ENCODE measurements at regions not wholly inside any gene's neighbourhood (a gene's known extent, or its start where the extent isn't known, plus 50 kb on each side); places are given as distances from the start of the nearest gene placed in this dataset.

DNA sequence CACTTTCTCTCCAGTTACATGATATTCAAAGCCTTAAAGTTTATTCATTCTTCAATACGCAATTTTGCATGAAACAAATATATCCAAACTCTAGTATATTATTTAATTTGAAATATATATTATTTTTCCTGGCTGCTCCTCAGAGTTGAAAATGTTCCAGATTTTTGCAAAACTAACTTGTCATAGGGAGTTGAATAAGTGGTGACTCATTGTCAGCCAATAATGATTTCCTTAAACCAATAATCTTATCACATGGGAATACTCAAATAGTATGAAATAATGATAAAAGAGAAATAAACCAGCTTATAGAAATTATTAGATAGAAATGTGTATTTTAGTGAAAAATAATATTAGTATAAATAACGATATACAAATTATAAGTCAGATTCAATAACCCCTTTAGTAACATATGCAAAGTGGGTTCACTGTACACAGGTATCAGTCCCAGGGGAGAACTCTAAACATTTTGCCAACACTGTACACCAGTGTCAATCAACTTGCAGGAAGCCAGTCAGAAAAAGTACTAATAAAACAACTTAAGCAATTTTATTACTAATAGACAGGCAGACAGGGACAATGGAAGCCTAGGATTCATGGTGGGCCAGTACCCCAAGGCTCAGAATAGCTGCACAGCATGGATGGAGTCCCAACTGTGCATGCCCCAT lies 222.6 kb upstream of the KLHL1 start:
- H3K9ac ChIP-seq (ENCODE audit: low read length), result no peak overlapping the region
- no peaks in the 10 kb centered on the region for H3K9me2 ChIP-seq (replicated peaks; ENCODE audit: insufficient read depth, low read length)
- no peaks in the 10 kb centered on the region for H3K27me3 ChIP-seq (ENCODE audit: low read length)
- no peak overlapping the region for H3K27ac ChIP-seq (ENCODE audit: low read length)
- no peaks in the 10 kb centered on the region for H3K9me3 ChIP-seq (ENCODE audit: low read length)
- no peak for DNase-seq
- H3K36me3 ChIP-seq (ENCODE audit: insufficient read depth, low read length), result no peaks in the 10 kb centered on the region
- H3K4me1 ChIP-seq (ENCODE audit: low read length), result no peaks in the 10 kb centered on the region
- no peaks in the 10 kb centered on the region for H3K79me2 ChIP-seq (ENCODE audit: low read length)
- H3K4me3 ChIP-seq (ENCODE audit: low read length), result no peak overlapping the region
- H3K4me2 ChIP-seq (ENCODE audit: low read depth, low read length, poor library complexity, severe bottlenecking), result no peak overlapping the region
- no peak overlapping the region for H2AFZ ChIP-seq (ENCODE audit: low read length)
- H4K20me1 ChIP-seq (ENCODE audit: insufficient read depth, low read depth, low read length), result no peaks in the 10 kb centered on the region

- Histone ChIP-seq H2AFZ (ENCODE audit: low read length) (no peak overlapping the region), H3K36me3 (ENCODE audit: insufficient read depth, low read length) (no peaks in the 10 kb centered on the region), H3K9me3 (ENCODE audit: low read length) (no peaks in the 10 kb centered on the region), H4K20me1 (ENCODE audit: insufficient read depth, low read depth, low read length) (no peaks in the 10 kb centered on the region), H3K4me2 (ENCODE audit: low read depth, low read length, poor library complexity, severe bottlenecking) (no peak overlapping the region), H3K4me1 (ENCODE audit: low read length) (no peaks in the 10 kb centered on the region), H3K27ac (ENCODE audit: low read length) (no peak overlapping the region), H3K9ac (ENCODE audit: low read length) (no peak overlapping the region), H3K27me3 (ENCODE audit: low read length) (no peaks in the 10 kb centered on the region), H3K79me2 (ENCODE audit: low read length) (no peaks in the 10 kb centered on the region), H3K4me3 (ENCODE audit: low read length) (no peak overlapping the region), H3K9me2 (replicated peaks; ENCODE audit: insufficient read depth, low read length) (no peaks in the 10 kb centered on the region)
- DNase-seq, result no peak
Measured at GRCh38 chr13:70324519-70324918, 216.3 kb upstream of the KLHL1 start.

DNA sequence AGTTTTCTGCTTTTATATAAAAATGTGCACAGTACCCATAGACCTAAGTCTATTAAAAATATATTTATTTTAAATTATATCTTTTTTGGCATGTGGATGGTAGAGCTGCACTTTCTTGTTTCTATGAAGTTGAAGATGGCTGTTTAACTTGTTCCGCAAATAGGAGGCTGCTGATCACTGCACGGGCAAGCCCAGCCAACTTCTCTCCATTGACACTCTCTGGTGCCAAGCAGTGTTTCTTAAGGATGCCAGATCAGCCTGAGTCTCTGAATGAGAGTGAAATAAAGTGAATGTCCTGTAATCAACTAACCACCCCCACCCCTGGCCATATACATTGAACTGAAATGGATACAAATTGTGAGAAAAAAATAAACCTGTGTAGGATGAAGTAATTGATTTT lies 202.9 kb upstream of the KLHL1 start:
- H3K79me2 ChIP-seq (ENCODE audit: low read length), result no peaks in the 10 kb centered on the region
- H4K20me1 ChIP-seq (ENCODE audit: insufficient read depth, low read depth, low read length), result no peaks in the 10 kb centered on the region
- H3K27me3 ChIP-seq (ENCODE audit: low read length), result no peaks in the 10 kb centered on the region
- no peak for DNase-seq
- H3K4me2 ChIP-seq (ENCODE audit: low read depth, low read length, poor library complexity, severe bottlenecking), result no peak overlapping the region
- no peak overlapping the region for H3K9ac ChIP-seq (ENCODE audit: low read length)
- no peak overlapping the region for H3K4me3 ChIP-seq (ENCODE audit: low read length)
- no peaks in the 10 kb centered on the region for H3K4me1 ChIP-seq (ENCODE audit: low read length)
- H3K36me3 ChIP-seq (ENCODE audit: insufficient read depth, low read length), result no peaks in the 10 kb centered on the region
- H3K27ac ChIP-seq (ENCODE audit: low read length), result no peak overlapping the region
- no peak overlapping the region for H2AFZ ChIP-seq (ENCODE audit: low read length)
- H3K9me3 ChIP-seq (ENCODE audit: low read length), result no peaks in the 10 kb centered on the region
- no peaks in the 10 kb centered on the region for H3K9me2 ChIP-seq (replicated peaks; ENCODE audit: insufficient read depth, low read length)

- peak; percentile 68 for DNase-seq
- Histone ChIP-seq H3K9ac (ENCODE audit: low read length) (no peak overlapping the region), H2AFZ (ENCODE audit: low read length) (no peak overlapping the region), H3K9me3 (ENCODE audit: low read length) (no peaks in the 10 kb centered on the region), H3K27ac (ENCODE audit: low read length) (no peak overlapping the region), H3K4me1 (ENCODE audit: low read length) (no peaks in the 10 kb centered on the region), H3K9me2 (replicated peaks; ENCODE audit: insufficient read depth, low read length) (no peaks in the 10 kb centered on the region), H4K20me1 (ENCODE audit: insufficient read depth, low read depth, low read length) (no peaks in the 10 kb centered on the region), H3K36me3 (ENCODE audit: insufficient read depth, low read length) (no peaks in the 10 kb centered on the region), H3K4me2 (ENCODE audit: low read depth, low read length, poor library complexity, severe bottlenecking) (no peak overlapping the region), H3K79me2 (ENCODE audit: low read length) (no peaks in the 10 kb centered on the region), H3K4me3 (ENCODE audit: low read length) (no peak overlapping the region), H3K27me3 (ENCODE audit: low read length) (no peaks in the 10 kb centered on the region)
Measured at GRCh38 chr13:70310396-70311119, 202.3 kb upstream of the KLHL1 start.

DNA sequence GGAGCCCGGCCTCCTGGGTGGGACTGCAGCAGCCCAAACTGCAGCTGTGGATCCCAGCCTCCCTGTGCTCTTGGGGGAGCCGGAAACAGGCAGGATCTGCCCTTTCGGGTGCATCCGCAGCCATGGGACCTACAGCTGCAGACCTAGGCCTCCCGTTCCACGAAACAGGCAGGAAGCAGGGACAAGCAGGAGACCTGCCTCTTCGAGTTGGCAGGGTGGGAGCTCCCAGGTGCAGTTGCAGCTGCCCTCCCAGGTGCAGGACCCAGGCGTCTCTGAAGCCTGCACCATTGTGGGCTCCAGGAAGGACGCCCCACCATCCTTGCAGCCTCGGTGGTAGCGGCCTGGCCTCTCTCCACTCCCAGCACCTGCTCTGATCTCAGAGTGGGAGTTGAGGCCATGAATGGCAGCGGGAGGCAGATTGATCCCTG lies 189.0 kb upstream of the KLHL1 start:
- no peaks in the 10 kb centered on the region for H3K27me3 ChIP-seq (ENCODE audit: low read length)
- no peaks in the 10 kb centered on the region for H3K36me3 ChIP-seq (ENCODE audit: insufficient read depth, low read length)
- no peak for DNase-seq
- no peak overlapping the region for H3K9ac ChIP-seq (ENCODE audit: low read length)
- no peaks in the 10 kb centered on the region for H3K4me1 ChIP-seq (ENCODE audit: low read length)
- no peaks in the 10 kb centered on the region for H3K9me2 ChIP-seq (replicated peaks; ENCODE audit: insufficient read depth, low read length)
- H3K4me2 ChIP-seq (ENCODE audit: low read depth, low read length, poor library complexity, severe bottlenecking), result no peak overlapping the region
- no peaks in the 10 kb centered on the region for H3K9me3 ChIP-seq (ENCODE audit: low read length)
- H2AFZ ChIP-seq (ENCODE audit: low read length), result no peak overlapping the region
- no peaks in the 10 kb centered on the region for H3K79me2 ChIP-seq (ENCODE audit: low read length)
- no peak overlapping the region for H3K4me3 ChIP-seq (ENCODE audit: low read length)
- H4K20me1 ChIP-seq (ENCODE audit: insufficient read depth, low read depth, low read length), result no peaks in the 10 kb centered on the region
- no peak overlapping the region for H3K27ac ChIP-seq (ENCODE audit: low read length)

GRCh38 chr13:70284371-70284770 lies 176.1 kb upstream of the KLHL1 start:
- no peak overlapping the region for H3K4me2 ChIP-seq (ENCODE audit: low read depth, low read length, poor library complexity, severe bottlenecking)
- H3K36me3 ChIP-seq (ENCODE audit: insufficient read depth, low read length), result no peaks in the 10 kb centered on the region
- H3K9me3 ChIP-seq (ENCODE audit: low read length), result peaks cover 5% of the 10 kb centered on the region
- no peaks in the 10 kb centered on the region for H3K79me2 ChIP-seq (ENCODE audit: low read length)
- no peaks in the 10 kb centered on the region for H3K4me1 ChIP-seq (ENCODE audit: low read length)
- no peak overlapping the region for H3K9ac ChIP-seq (ENCODE audit: low read length)
- no peaks in the 10 kb centered on the region for H3K27me3 ChIP-seq (ENCODE audit: low read length)
- no peak overlapping the region for H3K27ac ChIP-seq (ENCODE audit: low read length)
- H3K4me3 ChIP-seq (ENCODE audit: low read length), result no peak overlapping the region
- no peaks in the 10 kb centered on the region for H3K9me2 ChIP-seq (replicated peaks; ENCODE audit: insufficient read depth, low read length)
- no peaks in the 10 kb centered on the region for H4K20me1 ChIP-seq (ENCODE audit: insufficient read depth, low read depth, low read length)
- H2AFZ ChIP-seq (ENCODE audit: low read length), result no peak overlapping the region
- DNase-seq, result no peak

- Histone ChIP-seq H3K4me2 (ENCODE audit: low read depth, low read length, poor library complexity, severe bottlenecking) (no peak overlapping the region), H3K27ac (ENCODE audit: low read length) (no peak overlapping the region), H3K4me3 (ENCODE audit: low read length) (no peak overlapping the region), H3K79me2 (ENCODE audit: low read length) (no peaks in the 10 kb centered on the region), H3K27me3 (ENCODE audit: low read length) (no peaks in the 10 kb centered on the region), H3K4me1 (ENCODE audit: low read length) (no peaks in the 10 kb centered on the region), H3K9me3 (ENCODE audit: low read length) (no peaks in the 10 kb centered on the region), H3K36me3 (ENCODE audit: insufficient read depth, low read length) (no peaks in the 10 kb centered on the region), H4K20me1 (ENCODE audit: insufficient read depth, low read depth, low read length) (no peaks in the 10 kb centered on the region), H3K9me2 (replicated peaks; ENCODE audit: insufficient read depth, low read length) (no peaks in the 10 kb centered on the region), H2AFZ (ENCODE audit: low read length) (no peak overlapping the region), H3K9ac (ENCODE audit: low read length) (no peak overlapping the region)
- DNase-seq, result no peak
Measured at GRCh38 chr13:70275841-70276240, 167.6 kb upstream of the KLHL1 start.

DNA sequence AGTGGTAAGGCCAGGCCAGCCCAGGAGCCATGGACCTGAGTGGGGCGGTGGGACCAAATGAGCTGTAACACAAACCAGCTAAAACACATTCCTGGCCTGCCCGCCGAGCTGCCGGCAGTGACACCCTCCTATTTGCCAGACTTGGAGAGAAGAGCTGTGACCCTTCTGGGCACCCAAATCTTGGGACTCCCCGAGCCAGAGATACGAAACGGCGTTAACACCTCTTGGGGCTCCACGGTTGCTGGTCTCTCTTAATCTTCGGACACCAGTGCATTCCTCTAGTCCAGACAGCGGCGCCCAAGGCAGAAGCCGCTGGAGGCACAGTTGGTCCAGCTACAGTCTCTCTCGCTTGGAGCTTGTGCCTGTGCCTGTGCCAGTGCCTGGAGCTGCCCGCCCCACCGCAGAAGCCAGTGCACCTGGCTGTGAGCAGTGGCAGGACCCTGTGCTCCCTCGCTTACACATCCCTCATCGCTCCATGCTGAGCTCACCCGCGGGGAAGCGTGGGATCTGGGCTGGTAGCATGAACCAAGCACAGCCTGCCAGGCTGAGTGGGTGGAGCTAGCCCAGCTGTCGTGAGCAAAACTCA lies 147.2 kb upstream of the KLHL1 start:
- Histone ChIP-seq H3K27me3 (ENCODE audit: low read length) (no peaks in the 10 kb centered on the region), H2AFZ (ENCODE audit: low read length) (no peak overlapping the region), H3K4me2 (ENCODE audit: low read depth, low read length, poor library complexity, severe bottlenecking) (no peak overlapping the region), H3K9me2 (replicated peaks; ENCODE audit: insufficient read depth, low read length) (no peaks in the 10 kb centered on the region), H3K9ac (ENCODE audit: low read length) (no peak overlapping the region), H3K4me3 (ENCODE audit: low read length) (no peak overlapping the region), H3K4me1 (ENCODE audit: low read length) (no peaks in the 10 kb centered on the region), H3K36me3 (ENCODE audit: insufficient read depth, low read length) (no peaks in the 10 kb centered on the region), H3K9me3 (ENCODE audit: low read length) (no peaks in the 10 kb centered on the region), H3K79me2 (ENCODE audit: low read length) (no peaks in the 10 kb centered on the region), H4K20me1 (ENCODE audit: insufficient read depth, low read depth, low read length) (no peaks in the 10 kb centered on the region), H3K27ac (ENCODE audit: low read length) (no peak overlapping the region)
- no peak for DNase-seq

Data from Karpas-422 (cell line).